ENCODE measurements at regions not wholly inside any gene's neighbourhood (a gene's known extent, or its start where the extent isn't known, plus 50 kb on each side); places are given as distances from the start of the nearest gene placed in this dataset.

DNA sequence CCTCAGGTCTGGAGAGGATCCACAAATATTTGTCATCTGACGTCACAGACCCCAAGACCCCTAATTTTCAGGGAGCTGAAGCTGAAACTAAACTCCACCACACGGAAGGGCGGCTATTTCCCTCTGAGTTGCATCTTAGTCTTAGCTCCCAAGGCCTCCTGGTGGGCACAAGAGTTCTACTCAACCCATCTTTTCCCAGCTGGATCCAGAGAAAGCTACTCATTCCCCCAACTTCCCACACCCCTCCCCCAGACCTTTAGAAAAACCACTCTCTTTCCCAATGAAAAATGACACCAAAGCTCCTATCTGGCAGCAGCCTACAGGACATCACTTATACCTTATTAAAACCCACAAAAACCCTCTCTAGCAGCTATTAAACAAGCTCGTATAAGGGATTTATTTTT lies 67.1 kb upstream of the SLC1A1 start:
- CTCF ChIA-PET, result interaction anchor here (0.6 to 2.7 kb wide), 5 partner anchors 11 to 1721 kb away, joined by 3 to 11 read pairs (median 5); no protein-coding TSS in a partner anchor
- POLR2A ChIA-PET, result no interaction called here
- TF ChIP-seq, protein P1, sequence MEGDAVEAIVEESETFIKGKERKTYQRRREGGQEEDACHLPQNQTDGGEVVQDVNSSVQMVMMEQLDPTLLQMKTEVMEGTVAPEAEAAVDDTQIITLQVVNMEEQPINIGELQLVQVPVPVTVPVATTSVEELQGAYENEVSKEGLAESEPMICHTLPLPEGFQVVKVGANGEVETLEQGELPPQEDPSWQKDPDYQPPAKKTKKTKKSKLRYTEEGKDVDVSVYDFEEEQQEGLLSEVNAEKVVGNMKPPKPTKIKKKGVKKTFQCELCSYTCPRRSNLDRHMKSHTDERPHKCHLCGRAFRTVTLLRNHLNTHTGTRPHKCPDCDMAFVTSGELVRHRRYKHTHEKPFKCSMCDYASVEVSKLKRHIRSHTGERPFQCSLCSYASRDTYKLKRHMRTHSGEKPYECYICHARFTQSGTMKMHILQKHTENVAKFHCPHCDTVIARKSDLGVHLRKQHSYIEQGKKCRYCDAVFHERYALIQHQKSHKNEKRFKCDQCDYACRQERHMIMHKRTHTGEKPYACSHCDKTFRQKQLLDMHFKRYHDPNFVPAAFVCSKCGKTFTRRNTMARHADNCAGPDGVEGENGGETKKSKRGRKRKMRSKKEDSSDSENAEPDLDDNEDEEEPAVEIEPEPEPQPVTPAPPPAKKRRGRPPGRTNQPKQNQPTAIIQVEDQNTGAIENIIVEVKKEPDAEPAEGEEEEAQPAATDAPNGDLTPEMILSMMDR (IDR thresholded peaks at IDR 0.05; ENCODE audit: control extremely low read depth, extremely low read depth, low read depth, missing control alignments), result no peak
- DNase-seq (ENCODE audit: extremely low spot score), result no peak

DNA sequence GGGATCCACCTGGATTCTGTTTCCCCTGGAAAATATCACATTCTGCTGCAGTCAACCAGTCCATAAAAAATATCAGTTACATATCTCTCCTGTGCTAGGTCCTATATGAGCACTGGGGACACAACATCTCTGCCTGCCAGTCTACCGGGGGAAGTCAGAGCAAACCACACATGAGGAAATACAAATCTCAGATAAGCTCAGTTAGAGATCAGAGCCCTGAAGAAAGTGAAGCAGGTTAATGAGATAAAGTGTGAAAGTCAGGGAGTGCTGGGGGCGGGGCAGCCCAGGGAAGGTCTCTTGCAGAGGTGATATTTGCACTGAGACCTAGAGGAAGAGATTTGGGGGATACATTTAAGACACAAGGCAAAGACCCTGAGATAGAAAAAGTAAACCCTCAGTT lies 67.8 kb upstream of the SLC1A1 start:
- DNase-seq (ENCODE audit: extremely low spot score), result peak; percentile 24
- CTCF ChIA-PET, result interaction anchor here (1.4 to 1.9 kb wide), 2 partner anchors 10 to 56 kb away, joined by 5 to 6 read pairs; no protein-coding TSS in a partner anchor

DNA sequence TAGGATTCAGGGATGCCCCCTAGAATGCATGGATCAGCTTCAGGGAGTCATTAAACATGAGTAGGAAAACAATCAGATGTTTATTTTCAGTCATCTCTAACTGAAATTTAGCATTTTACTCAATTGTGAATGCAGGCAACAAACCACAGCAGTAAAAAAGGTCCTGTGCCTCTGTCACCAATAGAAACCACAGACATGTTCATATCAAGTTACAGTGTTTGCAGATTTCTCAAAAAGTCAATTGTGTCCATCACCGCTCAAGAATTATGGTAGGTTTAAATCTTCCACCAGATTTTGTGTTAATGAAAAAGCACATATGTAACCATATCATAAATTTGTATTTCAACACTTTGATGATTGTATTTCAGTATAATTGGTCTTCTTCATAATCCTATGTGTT lies 68.4 kb upstream of the SLC1A1 start:
- TF ChIP-seq, protein P1 (IDR thresholded peaks at IDR 0.05; ENCODE audit: control extremely low read depth, extremely low read depth, low read depth, missing control alignments), result no peak
- DNase-seq (ENCODE audit: extremely low spot score), result no peak
- ChIA-PET CTCF (interaction anchor here (1.1 to 1.4 kb wide), 2 partner anchors 21 to 55 kb away, joined by 3 to 5 read pairs; no protein-coding TSS in a partner anchor), POLR2A (no interaction called here)

More for the DNA sequence above, 67.8 kb upstream of the SLC1A1 start:
- TF ChIP-seq, protein P1 (IDR thresholded peaks at IDR 0.05; ENCODE audit: control extremely low read depth, extremely low read depth, low read depth, missing control alignments), result no peak
- POLR2A ChIA-PET, result no interaction called here

DNA sequence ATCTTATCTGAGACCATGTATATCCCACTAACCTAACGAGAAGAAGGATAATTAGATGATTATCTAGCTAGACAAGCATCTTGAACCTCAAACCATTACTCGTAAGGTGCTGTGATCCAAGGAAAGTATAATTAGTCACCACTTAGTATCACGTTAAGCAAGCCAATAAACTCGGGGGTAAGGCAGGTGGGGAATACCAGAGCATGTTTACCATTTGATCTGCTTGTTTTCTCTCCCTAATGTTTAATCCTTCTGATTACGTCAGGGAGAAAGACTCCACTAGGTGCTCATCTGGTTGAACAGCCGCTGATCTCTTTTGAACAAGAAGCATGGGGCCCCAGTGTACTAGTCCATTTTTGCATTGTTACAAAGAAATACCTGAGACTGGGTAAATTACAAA lies 69.9 kb upstream of the SLC1A1 start:
- DNase-seq (ENCODE audit: extremely low spot score), result no peak
- POLR2A ChIA-PET, result no interaction called here
- TF ChIP-seq, protein P1 (IDR thresholded peaks at IDR 0.05; ENCODE audit: control extremely low read depth, extremely low read depth, low read depth, missing control alignments), result no peak
- CTCF ChIA-PET, result no interaction called here

GRCh38 chr9:4417578-4418325 lies 72.5 kb upstream of the SLC1A1 start:
- TF ChIP-seq, protein P1 (IDR thresholded peaks at IDR 0.05; ENCODE audit: control extremely low read depth, extremely low read depth, low read depth, missing control alignments), result no peak
- no peak for DNase-seq (ENCODE audit: extremely low spot score)
- CTCF ChIA-PET, result no interaction called here
- POLR2A ChIA-PET, result no interaction called here

DNA sequence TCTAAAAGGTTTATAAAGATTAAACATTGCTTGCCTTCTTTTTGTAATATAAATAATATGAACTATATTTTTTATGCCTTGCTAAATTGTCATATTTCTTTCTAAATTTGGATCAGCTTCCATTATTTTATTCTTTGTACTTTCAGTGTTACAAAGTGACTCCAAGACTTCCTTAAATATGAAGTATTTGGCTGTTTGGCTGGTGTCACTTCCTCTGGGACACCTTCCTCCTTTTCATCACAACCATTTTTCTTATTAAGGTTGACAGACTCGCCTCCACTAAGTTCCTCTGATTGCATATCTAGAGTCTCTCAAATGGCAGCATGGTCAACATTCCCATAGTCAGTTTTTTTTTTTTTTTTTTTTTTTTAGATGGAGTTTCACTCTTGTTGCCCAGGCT lies 73.8 kb upstream of the SLC1A1 start:
- POLR2A ChIA-PET, result no interaction called here
- CTCF ChIA-PET, result no interaction called here
- TF ChIP-seq, protein P1 (IDR thresholded peaks at IDR 0.05; ENCODE audit: control extremely low read depth, extremely low read depth, low read depth, missing control alignments), result no peak
- DNase-seq (ENCODE audit: extremely low spot score), result no peak

Data from GM10248 (cell line).